H9 (cell line): ENCODE measurements at regions not wholly inside any gene's neighbourhood (a gene's known extent, or its start where the extent isn't known, plus 50 kb on each side); places are given as distances from the start of the nearest gene placed in this dataset.

ENCODE experiments used
- DNase-seq: peaks from one replicate; pipeline ENCODE4 v3.0.0-alpha.2; 2017
- H2AFZ ChIP-seq: one replicate; pipeline ENCODE4 v1.6.1; 2013; ENCODE audit warnings: mild to moderate bottlenecking, low read length, control low read depth, moderate library complexity
- H2AK5ac ChIP-seq: 2 replicates; pipeline ENCODE4 v1.6.1; 2013; ENCODE audit warnings: low read length, control low read depth, mixed read lengths; ENCODE audit not compliant: insufficient read length
- H2BK120ac ChIP-seq: one replicate; pipeline ENCODE4 v1.6.1; 2013; ENCODE audit warnings: low read depth, mild to moderate bottlenecking, low read length, control low read depth, inconsistent platforms; ENCODE audit not compliant: poor library complexity, severe bottlenecking
- H2BK12ac ChIP-seq: 2 replicates; pipeline ENCODE4 v1.6.1; 2013; ENCODE audit warnings: low read length, control low read depth, mixed read lengths, low read depth; ENCODE audit not compliant: insufficient read length
- H2BK15ac ChIP-seq: 2 replicates; pipeline ENCODE4 v1.6.1; 2013; ENCODE audit warnings: low read depth, low read length, control low read depth
- H2BK20ac ChIP-seq: one replicate; pipeline ENCODE4 v1.6.1; 2013; ENCODE audit warnings: low read depth, mild to moderate bottlenecking, low read length, control low read depth, inconsistent platforms; ENCODE audit not compliant: poor library complexity, severe bottlenecking
- H2BK5ac ChIP-seq: 2 replicates; pipeline ENCODE4 v1.6.1; 2013; ENCODE audit warnings: low read length, control low read depth, mixed read lengths; ENCODE audit not compliant: insufficient read length
- H3K14ac ChIP-seq: 2 replicates; pipeline ENCODE4 v1.6.1; 2013; ENCODE audit warnings: low read length, control low read depth; ENCODE audit not compliant: insufficient read depth
- H3K18ac ChIP-seq: 2 replicates; pipeline ENCODE4 v1.6.1; 2013; ENCODE audit warnings: low read depth, mild to moderate bottlenecking, mixed read lengths, low read length, control low read depth; ENCODE audit not compliant: insufficient read length
- H3K23ac ChIP-seq: 2 replicates; pipeline ENCODE4 v1.6.1; 2013; ENCODE audit warnings: low read length, control low read depth, mixed read lengths, low read depth; ENCODE audit not compliant: insufficient read length
- H3K23me2 ChIP-seq: 2 replicates; pipeline ENCODE4 v1.6.1; 2013; ENCODE audit warnings: low read depth, mild to moderate bottlenecking, mixed read lengths, low read length, control low read depth; ENCODE audit not compliant: insufficient read length, poor library complexity, severe bottlenecking
- H3K27ac ChIP-seq: 2 replicates; pipeline ENCODE4 v1.5.1; 2013; ENCODE audit warnings: low read length, control low read depth, mixed read lengths, low read depth; ENCODE audit not compliant: insufficient read length
- H3K27me3 ChIP-seq: 2 replicates; pipeline ENCODE4 v1.6.1; 2013; ENCODE audit warnings: low read length, control low read depth, inconsistent platforms; ENCODE audit not compliant: insufficient read depth
- H3K4ac ChIP-seq: 2 replicates; pipeline ENCODE4 v1.6.1; 2013; ENCODE audit warnings: low read depth, mild to moderate bottlenecking, control low read depth, inconsistent platforms, low read length, moderate library complexity
- H3K4me1 ChIP-seq: 2 replicates; pipeline ENCODE4 v1.6.1; 2013; ENCODE audit warnings: low read length, control low read depth, inconsistent platforms; ENCODE audit not compliant: insufficient read depth
- H3K4me2 ChIP-seq: 2 replicates; pipeline ENCODE4 v1.6.1; 2013; ENCODE audit warnings: low read length, control low read depth, mixed read lengths; ENCODE audit not compliant: insufficient read length, insufficient read depth
- H3K56ac ChIP-seq: 2 replicates; pipeline ENCODE4 v1.6.1; 2013; ENCODE audit warnings: low read depth, mild to moderate bottlenecking, mixed read lengths, low read length, control low read depth; ENCODE audit not compliant: insufficient read length
- H3K79me1 ChIP-seq: 2 replicates; pipeline ENCODE4 v1.6.1; 2013; ENCODE audit warnings: low read depth, mild to moderate bottlenecking, moderate library complexity, low read length, control low read depth, inconsistent platforms; ENCODE audit not compliant: insufficient read depth, poor library complexity, severe bottlenecking
- H3K79me2 ChIP-seq: 2 replicates; pipeline ENCODE4 v1.6.1; 2013; ENCODE audit warnings: low read length, control low read depth, inconsistent platforms; ENCODE audit not compliant: insufficient read depth
- H3K9ac ChIP-seq: 2 replicates; pipeline ENCODE4 v1.6.1; 2013; ENCODE audit warnings: low read length, control low read depth, mixed read lengths; ENCODE audit not compliant: insufficient read length; ENCODE audit errors: extremely low read depth
- H3K9me3 ChIP-seq: one replicate; pipeline ENCODE4 v1.6.1; 2013; ENCODE audit warnings: low read depth, low read length, inconsistent platforms; ENCODE audit not compliant: control insufficient read depth
- H3T11ph ChIP-seq: one replicate; pipeline ENCODE4 v1.6.1; 2013; ENCODE audit warnings: mild to moderate bottlenecking, low read length, control low read depth, inconsistent platforms
- H4K20me1 ChIP-seq: one replicate; pipeline ENCODE4 v1.6.1; 2013; ENCODE audit not compliant: control insufficient read depth, insufficient read length, insufficient read depth
- H4K5ac ChIP-seq: 2 replicates; pipeline ENCODE4 v1.6.1; 2013; ENCODE audit warnings: low read depth, mild to moderate bottlenecking, mixed read lengths, low read length, control low read depth; ENCODE audit not compliant: insufficient read length
- H4K8ac ChIP-seq: replicated peaks from 2 replicates; pipeline ENCODE4 v1.6.1; 2013; ENCODE audit warnings: low read length, control low read depth, mixed read lengths, low read depth; ENCODE audit not compliant: insufficient read length
- H4K91ac ChIP-seq: 2 replicates; pipeline ENCODE4 v1.6.1; 2013; ENCODE audit warnings: low read depth, mild to moderate bottlenecking, moderate library complexity, mixed read lengths, low read length, control low read depth; ENCODE audit not compliant: insufficient read length
- H3K27ac Mint-ChIP-seq, 3 experiments: 2 replicates in 2 of 3; 3 replicates in 1 of 3; pipeline ENCODE4 v1.8.0; 2020 to 2021; ENCODE audit warnings: mixed read lengths in 3 of 3, mild to moderate bottlenecking in 1 of 3, moderate library complexity in 1 of 3
- H3K27me3 Mint-ChIP-seq: 2 replicates; pipeline ENCODE4 v1.8.0; 2021; ENCODE audit warnings: low read depth, mild to moderate bottlenecking, moderate library complexity, mixed read lengths
- H3K36me3 Mint-ChIP-seq, 3 experiments: 2 replicates in 2 of 3; 3 replicates in 1 of 3; pipeline ENCODE4 v1.8.0; 2020 to 2021; ENCODE audit warnings: low read depth in 3 of 3, mixed read lengths in 3 of 3; ENCODE audit not compliant: insufficient read depth in 1 of 3
- H3K4me1 Mint-ChIP-seq, 2 experiments: 2 replicates each; pipeline ENCODE4 v1.8.0; 2020; ENCODE audit warnings: mixed read lengths in 2 of 2
- H3K4me3 Mint-ChIP-seq, 2 experiments: 2 replicates in 1 of 2; 3 replicates in 1 of 2; pipeline ENCODE4 v1.8.0; 2020 to 2021; ENCODE audit warnings: mild to moderate bottlenecking in 2 of 2, mixed read lengths in 2 of 2, moderate library complexity in 1 of 2
- H3K9me3 Mint-ChIP-seq, 2 experiments: 2 replicates in 1 of 2; 3 replicates in 1 of 2; pipeline ENCODE4 v1.8.0; 2020; ENCODE audit warnings: mild to moderate bottlenecking in 2 of 2, mixed read lengths in 2 of 2, moderate library complexity in 1 of 2
- WGBS: extraction: QIAGEN DNeasy Blood & Tissue Kit; methylation state at CpG from one replicate; pipeline ENCODE4 v1.1.7; 2013; ENCODE audit warnings: missing lambda C conversion rate, low lambda C conversion rate, mixed read lengths; ENCODE audit not compliant: insufficient read length; ENCODE audit errors: extremely low coverage; 5-methylcytosine and 5-hydroxymethylcytosine counted together
- TF ChIP-seq, protein P1 (sequence below): fragments of 200-600 bp; sonication (generic); conservative IDR thresholded peaks from 3 replicates; pipeline ENCODE4 v1.8.0; 2021; ENCODE audit warnings: antibody characterized with exemption, mild to moderate bottlenecking

DNA sequence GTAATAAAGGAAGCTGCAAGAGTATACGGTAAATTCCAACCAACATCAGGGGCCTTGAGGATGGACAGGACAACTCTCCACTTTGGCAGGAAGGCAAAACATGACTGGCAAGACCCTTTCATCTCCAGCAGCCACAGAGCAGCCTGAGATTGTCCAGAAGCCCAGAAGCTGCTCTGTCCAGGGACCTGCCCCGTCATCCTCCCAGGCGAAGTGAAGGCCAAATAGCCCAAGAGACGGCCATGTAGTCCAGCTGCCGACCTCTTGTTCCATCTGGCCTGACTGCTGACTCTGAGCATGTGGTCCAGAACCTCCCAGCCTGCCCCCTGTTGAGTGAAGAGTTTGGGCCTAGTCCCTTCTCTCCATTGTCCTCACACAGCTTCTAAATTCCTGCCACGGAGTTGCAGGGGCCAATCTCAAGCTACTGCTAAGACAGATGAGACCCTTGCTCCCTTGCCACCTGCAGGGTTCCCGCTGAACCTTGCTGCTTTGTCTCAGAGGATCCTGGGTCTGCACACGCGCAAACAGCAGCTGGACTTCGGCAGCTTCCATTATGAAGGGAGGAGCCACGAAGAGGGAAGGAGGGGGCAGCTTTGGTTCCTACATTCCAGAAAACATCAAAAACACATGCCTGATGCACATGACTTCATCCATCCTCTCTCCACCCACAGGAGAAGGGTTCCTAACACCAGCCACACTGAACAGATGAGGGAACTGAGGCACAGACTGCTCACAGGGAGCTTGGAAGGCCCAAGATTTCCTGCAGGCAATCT, 196.9 kb downstream of the KATNAL1 start:
- Histone ChIP-seq H4K8ac (no peak overlapping the region), H3K27me3 (no peaks in the 10 kb centered on the region), H2AFZ (no peak overlapping the region), H3K4me2 (no peak overlapping the region), H3K4me1 (no peaks in the 10 kb centered on the region), H3K23ac (no peak overlapping the region), H3K23me2 (no peaks in the 10 kb centered on the region), H4K20me1 (no peaks in the 10 kb centered on the region), H2AK5ac (no peak overlapping the region), H2BK12ac (no peak overlapping the region), H3K9me3 (no peaks in the 10 kb centered on the region), H4K91ac (no peak overlapping the region), H3K56ac (no peak overlapping the region), H3K27ac (no peak overlapping the region), H3K79me2 (no peaks in the 10 kb centered on the region), H3K18ac (no peak overlapping the region), H2BK20ac (no peak overlapping the region), H3K79me1 (no peaks in the 10 kb centered on the region), H4K5ac (no peak overlapping the region), H2BK5ac (no peak overlapping the region), H2BK15ac (no peak overlapping the region), H3K14ac (no peak overlapping the region), H3K4ac (no peak overlapping the region), H3T11ph (no peak overlapping the region), H3K9ac (no peak overlapping the region), H2BK120ac (no peak overlapping the region)
- no peaks in the 10 kb centered on the region for H3K9me3 Mint-ChIP-seq
- TF ChIP-seq, protein P1, sequence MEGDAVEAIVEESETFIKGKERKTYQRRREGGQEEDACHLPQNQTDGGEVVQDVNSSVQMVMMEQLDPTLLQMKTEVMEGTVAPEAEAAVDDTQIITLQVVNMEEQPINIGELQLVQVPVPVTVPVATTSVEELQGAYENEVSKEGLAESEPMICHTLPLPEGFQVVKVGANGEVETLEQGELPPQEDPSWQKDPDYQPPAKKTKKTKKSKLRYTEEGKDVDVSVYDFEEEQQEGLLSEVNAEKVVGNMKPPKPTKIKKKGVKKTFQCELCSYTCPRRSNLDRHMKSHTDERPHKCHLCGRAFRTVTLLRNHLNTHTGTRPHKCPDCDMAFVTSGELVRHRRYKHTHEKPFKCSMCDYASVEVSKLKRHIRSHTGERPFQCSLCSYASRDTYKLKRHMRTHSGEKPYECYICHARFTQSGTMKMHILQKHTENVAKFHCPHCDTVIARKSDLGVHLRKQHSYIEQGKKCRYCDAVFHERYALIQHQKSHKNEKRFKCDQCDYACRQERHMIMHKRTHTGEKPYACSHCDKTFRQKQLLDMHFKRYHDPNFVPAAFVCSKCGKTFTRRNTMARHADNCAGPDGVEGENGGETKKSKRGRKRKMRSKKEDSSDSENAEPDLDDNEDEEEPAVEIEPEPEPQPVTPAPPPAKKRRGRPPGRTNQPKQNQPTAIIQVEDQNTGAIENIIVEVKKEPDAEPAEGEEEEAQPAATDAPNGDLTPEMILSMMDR, result no peak
- H3K36me3 Mint-ChIP-seq, result no peaks in the 10 kb centered on the region; a peak in 1 of 7 replicates
- no peak overlapping the region for H3K4me3 Mint-ChIP-seq
- H3K27ac Mint-ChIP-seq, result no peak overlapping the region; a peak in 1 of 7 replicates
- H3K4me1 Mint-ChIP-seq, result peaks cover 38 to 47% of the 10 kb centered on the region in 2 experiments
- H3K27me3 Mint-ChIP-seq, result peaks cover 18% of the 10 kb centered on the region
- WGBS, result no CpG with 5 or more reads among the region's 11 CpGs
- DNase-seq, result no peak
